ENCODE measurements at regions not wholly inside any gene's neighbourhood (a gene's known extent, or its start where the extent isn't known, plus 50 kb on each side); places are given as distances from the start of the nearest gene placed in this dataset.

DNA sequence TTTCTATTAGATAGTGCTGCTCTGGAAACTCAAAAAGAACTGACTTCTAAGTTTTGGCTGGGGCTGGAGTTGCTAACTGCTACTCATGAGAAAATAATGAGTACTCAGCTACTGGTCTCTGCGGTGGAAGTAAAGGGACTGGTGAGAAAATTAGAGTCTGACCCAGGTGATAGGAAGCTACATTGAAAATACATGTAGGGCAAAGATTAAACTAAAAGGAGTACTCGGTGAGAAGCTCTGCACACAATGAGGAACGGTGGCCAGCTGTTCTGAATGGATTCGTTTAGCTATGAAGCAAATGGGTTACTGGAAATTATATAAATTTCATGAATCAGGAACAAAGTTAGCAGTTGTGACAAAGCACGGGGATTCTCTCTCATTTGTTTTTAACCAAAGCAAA, 512.9 kb upstream of the SGO1 start:
- Histone ChIP-seq H3K27ac (no peak overlapping the region), H3K36me3 (no peaks in the 10 kb centered on the region), H3K4me1 (no peaks in the 10 kb centered on the region), H3K9me3 (no peaks in the 10 kb centered on the region), H3K4me3 (no peak overlapping the region), H3K27me3 (no peaks in the 10 kb centered on the region)
- DNase-seq = no peak
- intact Hi-C loops (cut with DNase I; ENCODE audit: low total_unique reads) = no loop called here
- TF ChIP-seq POLR2AphosphoS5 (IDR thresholded peaks at IDR 0.05) = no peak
- TF ChIP-seq, protein P1, sequence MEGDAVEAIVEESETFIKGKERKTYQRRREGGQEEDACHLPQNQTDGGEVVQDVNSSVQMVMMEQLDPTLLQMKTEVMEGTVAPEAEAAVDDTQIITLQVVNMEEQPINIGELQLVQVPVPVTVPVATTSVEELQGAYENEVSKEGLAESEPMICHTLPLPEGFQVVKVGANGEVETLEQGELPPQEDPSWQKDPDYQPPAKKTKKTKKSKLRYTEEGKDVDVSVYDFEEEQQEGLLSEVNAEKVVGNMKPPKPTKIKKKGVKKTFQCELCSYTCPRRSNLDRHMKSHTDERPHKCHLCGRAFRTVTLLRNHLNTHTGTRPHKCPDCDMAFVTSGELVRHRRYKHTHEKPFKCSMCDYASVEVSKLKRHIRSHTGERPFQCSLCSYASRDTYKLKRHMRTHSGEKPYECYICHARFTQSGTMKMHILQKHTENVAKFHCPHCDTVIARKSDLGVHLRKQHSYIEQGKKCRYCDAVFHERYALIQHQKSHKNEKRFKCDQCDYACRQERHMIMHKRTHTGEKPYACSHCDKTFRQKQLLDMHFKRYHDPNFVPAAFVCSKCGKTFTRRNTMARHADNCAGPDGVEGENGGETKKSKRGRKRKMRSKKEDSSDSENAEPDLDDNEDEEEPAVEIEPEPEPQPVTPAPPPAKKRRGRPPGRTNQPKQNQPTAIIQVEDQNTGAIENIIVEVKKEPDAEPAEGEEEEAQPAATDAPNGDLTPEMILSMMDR (IDR thresholded peaks at IDR 0.05) = no peak
- WGBS, 5 donors = 76 to 86% (median 85%) methylated on average over 5 of the region's 5 CpGs

DNA sequence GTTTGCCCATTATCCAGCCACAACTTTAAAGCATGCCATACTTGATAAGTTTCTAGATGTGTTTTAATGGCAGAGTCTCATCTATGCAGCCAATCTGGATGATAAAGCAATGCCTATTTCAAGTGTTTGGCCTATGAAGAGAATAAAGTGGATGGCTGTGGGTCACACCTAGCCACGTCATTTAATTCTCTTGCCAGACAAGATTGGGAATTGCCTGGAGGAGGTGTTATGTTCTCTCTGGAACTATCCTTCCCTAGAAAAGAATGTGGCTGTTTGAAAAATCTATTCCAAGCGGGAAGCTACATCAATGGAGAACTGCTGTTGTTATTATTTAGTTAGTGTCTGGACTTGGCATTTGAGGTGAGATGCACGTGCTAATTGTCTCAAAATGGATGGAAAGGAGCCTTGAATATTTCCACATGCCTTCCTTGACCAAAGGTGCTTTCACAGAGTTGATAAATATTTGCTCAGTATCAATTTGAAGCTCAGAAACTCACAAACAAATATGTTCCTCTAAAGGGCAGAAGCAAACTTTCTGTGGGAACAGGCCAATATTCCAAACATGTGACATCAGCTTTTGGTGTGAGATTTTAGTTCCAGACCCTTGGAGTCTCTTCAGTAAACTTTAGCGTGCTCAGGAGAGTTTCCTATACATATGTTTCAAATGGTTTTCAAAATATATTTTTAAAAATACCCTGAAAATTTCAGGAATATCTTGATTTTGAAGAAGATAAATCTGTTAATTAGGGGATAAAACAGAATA, 510.6 kb upstream of the SGO1 start:
- H3K27ac ChIP-seq = no peak overlapping the region
- no peak for DNase-seq
- H3K4me3 ChIP-seq = no peak overlapping the region
- H3K27me3 ChIP-seq = no peaks in the 10 kb centered on the region
- WGBS, 5 donors = 56 to 66% (median 64%) methylated on average over 4 of the region's 4 CpGs
- intact Hi-C loops (cut with DNase I; ENCODE audit: low total_unique reads) = no loop called here
- TF ChIP-seq EP300 (IDR thresholded peaks at IDR 0.05) (no peak), POLR2AphosphoS5 (IDR thresholded peaks at IDR 0.05) (no peak), POLR2A (IDR thresholded peaks at IDR 0.05) (no peak)
- TF ChIP-seq, protein P1 (IDR thresholded peaks at IDR 0.05) = no peak
- H3K4me1 ChIP-seq = no peaks in the 10 kb centered on the region
- H3K36me3 ChIP-seq = no peaks in the 10 kb centered on the region
- no peaks in the 10 kb centered on the region for H3K9me3 ChIP-seq

DNA sequence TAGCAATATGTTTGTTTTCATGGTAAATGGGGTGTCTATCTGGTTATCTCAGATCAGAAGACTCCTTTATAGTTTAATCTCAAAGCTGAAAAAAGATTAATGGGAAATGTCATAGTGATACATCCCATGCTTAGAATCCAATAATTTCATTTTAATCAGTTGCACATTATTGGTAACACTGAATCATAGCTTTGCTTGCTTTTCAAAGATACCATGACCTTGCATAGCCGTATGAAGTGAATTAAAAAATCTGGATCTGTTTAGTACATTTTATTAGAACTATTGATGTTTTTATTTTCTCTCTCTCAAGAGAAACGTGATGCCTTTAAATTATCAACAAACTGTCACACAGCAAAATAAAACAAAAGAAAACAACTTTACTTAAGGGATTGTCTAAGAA, 506.7 kb upstream of the SGO1 start:
- Histone ChIP-seq H3K36me3 (no peaks in the 10 kb centered on the region), H3K9me3 (no peaks in the 10 kb centered on the region), H3K27ac (no peak overlapping the region), H3K4me3 (no peak overlapping the region), H3K27me3 (no peaks in the 10 kb centered on the region), H3K4me1 (no peaks in the 10 kb centered on the region)
- WGBS, 5 donors = 67 to 72% (median 68%) methylated on average over 2 of the region's 2 CpGs
- no peak for TF ChIP-seq POLR2A (IDR thresholded peaks at IDR 0.05)
- TF ChIP-seq, protein P1 (IDR thresholded peaks at IDR 0.05) = no peak
- TF ChIP-seq POLR2AphosphoS5 (IDR thresholded peaks at IDR 0.05) = no peak
- TF ChIP-seq EP300 (IDR thresholded peaks at IDR 0.05) = no peak
- intact Hi-C loops (cut with DNase I; ENCODE audit: low total_unique reads) = no loop called here
- no peak for DNase-seq

DNA sequence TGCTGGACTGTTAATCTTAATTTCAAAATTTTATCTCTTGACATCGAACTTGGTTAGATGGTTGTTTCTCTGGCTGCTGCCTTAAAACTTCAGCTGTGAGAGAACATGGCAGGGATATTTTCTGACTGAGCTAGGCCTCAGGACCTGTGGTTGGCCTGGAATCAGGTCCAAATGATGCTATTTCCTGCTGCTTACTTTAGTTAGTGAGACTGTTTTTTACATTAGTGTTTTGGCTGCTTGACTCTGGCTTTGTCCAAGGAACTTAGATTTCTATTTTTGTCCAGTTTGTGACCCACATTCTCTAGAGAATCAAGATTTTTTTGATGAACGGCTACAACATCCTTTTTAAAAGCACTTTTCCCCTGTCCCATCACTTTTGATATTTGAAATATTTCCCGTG, 497.9 kb upstream of the SGO1 start:
- H3K27ac ChIP-seq = no peak overlapping the region
- H3K27me3 ChIP-seq = no peaks in the 10 kb centered on the region
- TF ChIP-seq, protein P1 (IDR thresholded peaks at IDR 0.05) = no peak
- H3K4me3 ChIP-seq = no peak overlapping the region
- H3K4me1 ChIP-seq = no peaks in the 10 kb centered on the region
- DNase-seq = peak in 1 of 2 donors; percentile 62
- no peaks in the 10 kb centered on the region for H3K36me3 ChIP-seq
- H3K9me3 ChIP-seq = peaks cover 0 to 3% (median 0%) of the 10 kb centered on the region in 4 donors
- intact Hi-C loops (cut with DNase I; ENCODE audit: low total_unique reads) = no loop called here
- 46 to 70% (median 62%) methylated on average over 3 of the region's 3 CpGs for WGBS, 5 donors
